Esophagus squamous epithelium (tissue), 5 donors: ENCODE measurements at regions not wholly inside any gene's neighbourhood (a gene's known extent, or its start where the extent isn't known, plus 50 kb on each side); places are given as distances from the start of the nearest gene placed in this dataset.

Experiments used
- DNase-seq: peaks from one replicate; lab custom pipeline; 2025; lab: John Stamatoyannopoulos, UW
- H3K27ac ChIP-seq, 4 donors: fragments of 200-600 bp; sonication (generic); one replicate each; pipeline ENCODE4 v1.5.1; 2016 to 2019; ENCODE audit warnings: mild to moderate bottlenecking in 1 of 4
- H3K27me3 ChIP-seq, 4 donors: fragments of 200-600 bp; sonication (generic); 1 replicate in 3 of 4; 2 replicates in 1 of 4; pipeline versions ENCODE4 v1.5.1 to v1.6.0; 2017 to 2021; ENCODE audit warnings: antibody characterized with exemption in 1 of 4
- H3K36me3 ChIP-seq, 3 donors: fragments of 200-600 bp; sonication (generic); one replicate each; pipeline ENCODE4 v1.5.1; 2016 to 2019
- H3K4me1 ChIP-seq, 3 donors: fragments of 200-600 bp; sonication (generic); one replicate each; pipeline ENCODE4 v1.5.1; 2017 to 2019
- H3K4me3 ChIP-seq, 4 donors: fragments of 200-600 bp; sonication (generic); 1 replicate in 3 of 4; 2 replicates in 1 of 4; pipeline ENCODE4 v1.5.1; 2016 to 2019; ENCODE audit warnings: mild to moderate bottlenecking in 2 of 4, moderate library complexity in 1 of 4
- H3K9me3 ChIP-seq, 3 donors: fragments of 200-600 bp; sonication (generic); one replicate each; pipeline ENCODE4 v1.5.1; 2016 to 2019
- CTCF ChIP-seq, 6 experiments: fragments of 450-650 bp in 4 of 6; fragments of 200-600 bp in 2 of 6; sonication (generic) in 2 of 6; IDR thresholded peaks; one replicate each; pipeline ENCODE4 v1.5.1; 2016 to 2019; ENCODE audit warnings: antibody characterized with exemption in 6 of 6, mild to moderate bottlenecking in 4 of 6, moderate library complexity in 4 of 6
- POLR2A ChIP-seq, 4 donors: fragments of 450-650 bp; IDR thresholded peaks; one replicate each; pipeline ENCODE4 v1.6.1; 2017; ENCODE audit warnings: antibody characterized with exemption in 4 of 4, mild to moderate bottlenecking in 4 of 4, moderate library complexity in 3 of 4
- WGBS, 2 donors: methylation state at CpG; one replicate each; pipeline ENCODE4 v1.1.5; 2018; 5-methylcytosine and 5-hydroxymethylcytosine counted together
- intact Hi-C: fragments of 100-400 bp; cut with DNase I; formaldehyde crosslinking; loops from one replicate; pipeline ENCODE4 v1.15.0; 2022
- donor health status: DM: yes; HTN: yes; CAD: no.

GRCh38 chr4:104693601-104694201 is 199.0 kb upstream of the CXXC4 start:
- no peak overlapping the region for H3K27ac ChIP-seq
- no peaks in the 10 kb centered on the region for H3K27me3 ChIP-seq
- no peaks in the 10 kb centered on the region for H3K4me1 ChIP-seq
- no peak for DNase-seq
- no peak overlapping the region for H3K4me3 ChIP-seq
- TF ChIP-seq CTCF (IDR thresholded peaks at IDR 0.05) (peak in 3 of 6 experiments; percentile 16 to 53 (median 29)), POLR2A (IDR thresholded peaks at IDR 0.05) (no peak)
- no peaks in the 10 kb centered on the region for H3K9me3 ChIP-seq
- WGBS, 2 donors, result 63 to 67% methylated on average over 5 of the region's 5 CpGs
- no peaks in the 10 kb centered on the region for H3K36me3 ChIP-seq
- intact Hi-C loops, result no loop called here

- H3K9me3 ChIP-seq, result no peaks in the 10 kb centered on the region
- no peak overlapping the region for H3K4me3 ChIP-seq
- no peak overlapping the region for H3K27ac ChIP-seq
- no peak for DNase-seq
- WGBS, 2 donors, result 82 to 88% methylated on average over 2 of the region's 2 CpGs
- H3K36me3 ChIP-seq, result no peaks in the 10 kb centered on the region
- H3K4me1 ChIP-seq, result no peaks in the 10 kb centered on the region
- H3K27me3 ChIP-seq, result no peaks in the 10 kb centered on the region
- TF ChIP-seq POLR2A (IDR thresholded peaks at IDR 0.05) (no peak), CTCF (IDR thresholded peaks at IDR 0.05) (no peak)
- intact Hi-C loops, result no loop called here
Observed at GRCh38 chr4:104716584-104716983, 221.9 kb upstream of the CXXC4 start.

- DNase-seq, result no peak
- no peaks in the 10 kb centered on the region for H3K9me3 ChIP-seq
- intact Hi-C loops, result no loop called here
- H3K4me1 ChIP-seq, result no peaks in the 10 kb centered on the region
- no peak for TF ChIP-seq POLR2A (IDR thresholded peaks at IDR 0.05)
- no peak for TF ChIP-seq CTCF (IDR thresholded peaks at IDR 0.05)
- no peaks in the 10 kb centered on the region for H3K27me3 ChIP-seq
- no peak overlapping the region for H3K4me3 ChIP-seq
- no peak overlapping the region for H3K27ac ChIP-seq
- WGBS, 2 donors, result 59 to 83% methylated on average over 3 to 4 of the region's 4 CpGs
- no peaks in the 10 kb centered on the region for H3K36me3 ChIP-seq
Observed at GRCh38 chr4:104719539-104720230, 225.0 kb upstream of the CXXC4 start.

GRCh38 chr4:104722467-104722866 is 227.8 kb upstream of the CXXC4 start:
- Histone ChIP-seq H3K27ac (no peak overlapping the region), H3K9me3 (no peaks in the 10 kb centered on the region), H3K4me1 (no peaks in the 10 kb centered on the region), H3K27me3 (no peaks in the 10 kb centered on the region), H3K4me3 (no peak overlapping the region), H3K36me3 (no peaks in the 10 kb centered on the region)
- no peak for TF ChIP-seq POLR2A (IDR thresholded peaks at IDR 0.05)
- TF ChIP-seq CTCF (IDR thresholded peaks at IDR 0.05), result no peak
- no peak for DNase-seq
- 75 to 88% methylated on average over 1 of the region's 1 CpG for WGBS, 2 donors
- intact Hi-C loops, result no loop called here

GRCh38 chr4:104726002-104726401 is 231.3 kb upstream of the CXXC4 start:
- intact Hi-C loops, result no loop called here
- H3K36me3 ChIP-seq, result no peaks in the 10 kb centered on the region
- H3K27ac ChIP-seq, result no peak overlapping the region
- TF ChIP-seq CTCF (IDR thresholded peaks at IDR 0.05) (no peak), POLR2A (IDR thresholded peaks at IDR 0.05) (no peak)
- H3K4me3 ChIP-seq, result no peak overlapping the region
- H3K27me3 ChIP-seq, result no peaks in the 10 kb centered on the region
- H3K4me1 ChIP-seq, result peaks cover 0 to 10% (median 0%) of the 10 kb centered on the region in 3 donors
- no peak for DNase-seq
- 80 to 91% methylated on average over 5 of the region's 5 CpGs for WGBS, 2 donors
- H3K9me3 ChIP-seq, result no peaks in the 10 kb centered on the region
